ENCODE measurements at regions not wholly inside any gene's neighbourhood (a gene's known extent, or its start where the extent isn't known, plus 50 kb on each side); places are given as distances from the start of the nearest gene placed in this dataset.

- TF ChIP-seq, protein P1, sequence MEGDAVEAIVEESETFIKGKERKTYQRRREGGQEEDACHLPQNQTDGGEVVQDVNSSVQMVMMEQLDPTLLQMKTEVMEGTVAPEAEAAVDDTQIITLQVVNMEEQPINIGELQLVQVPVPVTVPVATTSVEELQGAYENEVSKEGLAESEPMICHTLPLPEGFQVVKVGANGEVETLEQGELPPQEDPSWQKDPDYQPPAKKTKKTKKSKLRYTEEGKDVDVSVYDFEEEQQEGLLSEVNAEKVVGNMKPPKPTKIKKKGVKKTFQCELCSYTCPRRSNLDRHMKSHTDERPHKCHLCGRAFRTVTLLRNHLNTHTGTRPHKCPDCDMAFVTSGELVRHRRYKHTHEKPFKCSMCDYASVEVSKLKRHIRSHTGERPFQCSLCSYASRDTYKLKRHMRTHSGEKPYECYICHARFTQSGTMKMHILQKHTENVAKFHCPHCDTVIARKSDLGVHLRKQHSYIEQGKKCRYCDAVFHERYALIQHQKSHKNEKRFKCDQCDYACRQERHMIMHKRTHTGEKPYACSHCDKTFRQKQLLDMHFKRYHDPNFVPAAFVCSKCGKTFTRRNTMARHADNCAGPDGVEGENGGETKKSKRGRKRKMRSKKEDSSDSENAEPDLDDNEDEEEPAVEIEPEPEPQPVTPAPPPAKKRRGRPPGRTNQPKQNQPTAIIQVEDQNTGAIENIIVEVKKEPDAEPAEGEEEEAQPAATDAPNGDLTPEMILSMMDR (IDR thresholded peaks at IDR 0.05 in 4 of 5, conservative IDR thresholded peaks at IDR 0.05 in 1 of 5) = no peak
- no peak for TF ChIP-seq POLR2A (IDR thresholded peaks at IDR 0.05)
These were observed 260.3 kb upstream of the SPTLC3 start for GRCh38 chr20:12748359-12748994.
